GM19035 (cell line): ENCODE measurements at regions not wholly inside any gene's neighbourhood (a gene's known extent, or its start where the extent isn't known, plus 50 kb on each side); places are given as distances from the start of the nearest gene placed in this dataset.
A peak's percentile ranks its signal among the peaks of the same experiment; 100 is the strongest.
"Not testable (repeated sequence)": the region's sequence is repeated elsewhere in the genome, so short reads cannot be mapped to it uniquely, and the experiment has no call there.

Experiments
- ATAC-seq: cut with Tn5 transposase; IDR thresholded peaks from one replicate; pipeline ENCODE4 v1.9.1; 2021; ENCODE audit not compliant: unreplicated experiment

- no peak for ATAC-seq
Observed at GRCh38 chr9:104980039-104980654, 52.2 kb upstream of the ABCA1 start.

- no peak for ATAC-seq
Observed at GRCh38 chr9:104981543-104982129, 53.7 kb upstream of the ABCA1 start.

GRCh38 chr9:104982543-104982942 is 54.6 kb upstream of the ABCA1 start:
- no peak for ATAC-seq

GRCh38 chr9:104983491-104983890 is 55.5 kb upstream of the ABCA1 start:
- ATAC-seq, result no peak

GRCh38 chr9:104984121-104984520 is 56.2 kb upstream of the ABCA1 start:
- ATAC-seq, result no peak

- ATAC-seq, result no peak
Observed at GRCh38 chr9:104984542-104984941, 56.6 kb upstream of the ABCA1 start.

GRCh38 chr9:104984948-104985347 is 57.0 kb upstream of the ABCA1 start:
- no peak for ATAC-seq

GRCh38 chr9:104986096-104986495 is 58.1 kb upstream of the ABCA1 start:
- ATAC-seq, result no peak

GRCh38 chr9:104987743-104988142 is 59.8 kb upstream of the ABCA1 start:
- ATAC-seq, result no peak

- ATAC-seq, result no peak
Observed at GRCh38 chr9:104988539-104988938, 60.6 kb upstream of the ABCA1 start.

- ATAC-seq, result peak; percentile 83
Observed at GRCh38 chr9:104991144-104991953, 63.4 kb upstream of the ABCA1 start.

- no peak for ATAC-seq
Observed at GRCh38 chr9:104992659-104993058, 64.7 kb upstream of the ABCA1 start.

GRCh38 chr9:104993291-104993963 is 65.5 kb upstream of the ABCA1 start:
- ATAC-seq, result no peak

GRCh38 chr9:104997536-104997935 is 69.6 kb upstream of the ABCA1 start:
- no peak for ATAC-seq

- ATAC-seq, result no peak
Observed at GRCh38 chr9:104999136-104999535, 71.2 kb upstream of the ABCA1 start.

GRCh38 chr9:105000529-105000928 is 72.6 kb upstream of the ABCA1 start:
- ATAC-seq, result not testable (repeated sequence)

GRCh38 chr9:105004466-105005090 is 76.6 kb upstream of the ABCA1 start:
- ATAC-seq, result no peak

- no peak for ATAC-seq
Observed at GRCh38 chr9:105005186-105005585, 77.2 kb upstream of the ABCA1 start.

GRCh38 chr9:105006514-105006913 is 78.6 kb upstream of the ABCA1 start:
- ATAC-seq, result no peak

GRCh38 chr9:105007143-105007542 is 79.2 kb upstream of the ABCA1 start:
- ATAC-seq, result no peak

GRCh38 chr9:105010089-105010488 is 82.1 kb upstream of the ABCA1 start:
- not testable (repeated sequence) for ATAC-seq
